ENCODE measurements at regions not wholly inside any gene's neighbourhood (a gene's known extent, or its start where the extent isn't known, plus 50 kb on each side); places are given as distances from the start of the nearest gene placed in this dataset.
"Not testable (repeated sequence)": the region's sequence is repeated elsewhere in the genome, so short reads cannot be mapped to it uniquely, and the experiment has no call there.

- no peak for TF ChIP-seq Cebpa-rat (IDR thresholded peaks at IDR 0.05)
- no peak overlapping the region for H3K9ac ChIP-seq
- peak overlapping the region in 9 of 11 experiments; percentile 3 to 86 (median 67); a peak in 15 of 22 replicates for H3K4me2 ChIP-seq
- H3K9me3 ChIP-seq (replicated peaks in 1 of 11): peaks cover 15 to 31% (median 22%) of the 10 kb centered on the region in 11 experiments
- peak overlapping the region in 7 of 10 experiments; percentile 6 to 37 (median 18); a peak in 7 of 20 replicates for H3K4me3 ChIP-seq
- H3K4me1 ChIP-seq: peaks cover 11 to 21% (median 19%) of the 10 kb centered on the region in 10 experiments
- H3K27me3 ChIP-seq: no peaks in the 10 kb centered on the region
- H3K36me3 ChIP-seq: peaks cover 0 to 7% (median 0%) of the 10 kb centered on the region in 11 experiments; a peak in 4 of 22 replicates
- H4K20me1 ChIP-seq: no peaks in the 10 kb centered on the region
- peak overlapping the region in 3 of 11 experiments; percentile 20 to 35 (median 34); a peak in 3 of 22 replicates for H3K27ac ChIP-seq
These were observed 293.7 kb downstream of the DNAJB9 start for GRCh38 chr7:108863227-108863848.

- H3K27me3 ChIP-seq: no peaks in the 10 kb centered on the region
- H3K4me2 ChIP-seq: peak overlapping the region in 8 of 11 experiments; percentile 16 to 41 (median 28); a peak in 12 of 22 replicates
- H4K20me1 ChIP-seq: no peaks in the 10 kb centered on the region
- H3K36me3 ChIP-seq: no peaks in the 10 kb centered on the region
- no peak for TF ChIP-seq Cebpa-rat (IDR thresholded peaks at IDR 0.05)
- H3K4me1 ChIP-seq: peaks cover 8 to 26% (median 21%) of the 10 kb centered on the region in 10 experiments
- no peak overlapping the region for H3K4me3 ChIP-seq
- H3K9me3 ChIP-seq (replicated peaks in 1 of 11): peaks cover 14 to 27% (median 19%) of the 10 kb centered on the region in 11 experiments
- H3K27ac ChIP-seq: no peak overlapping the region
- H3K9ac ChIP-seq: no peak overlapping the region
These were observed 299.4 kb downstream of the DNAJB9 start for GRCh38 chr7:108869070-108869469.

- no peak for TF ChIP-seq Cebpa-rat (IDR thresholded peaks at IDR 0.05)
These were observed 305.5 kb downstream of the DNAJB9 start for GRCh38 chr7:108875139-108875538.

GRCh38 chr7:108890862-108891261 is 321.2 kb downstream of the DNAJB9 start:
- Histone ChIP-seq H3K9ac (no peak overlapping the region), H3K27ac (no peak overlapping the region), H3K4me3 (no peak overlapping the region), H3K36me3 (no peaks in the 10 kb centered on the region), H3K9me3 (replicated peaks in 1 of 11) (peaks cover 0 to 9% (median 0%) of the 10 kb centered on the region in 11 experiments; a peak in 1 of 22 replicates), H3K27me3 (no peaks in the 10 kb centered on the region), H4K20me1 (no peaks in the 10 kb centered on the region), H3K4me2 (no peak overlapping the region), H3K4me1 (no peaks in the 10 kb centered on the region)
- TF ChIP-seq Cebpa-rat (IDR thresholded peaks at IDR 0.05): no peak

More at GRCh38 chr7:108875139-108875538, 305.5 kb downstream of the DNAJB9 start:
- Histone ChIP-seq H3K27ac (no peak overlapping the region), H3K9me3 (replicated peaks in 1 of 11) (peaks cover 25 to 46% (median 35%) of the 10 kb centered on the region in 11 experiments), H4K20me1 (no peaks in the 10 kb centered on the region), H3K4me2 (no peak overlapping the region), H3K9ac (no peak overlapping the region), H3K27me3 (no peaks in the 10 kb centered on the region), H3K36me3 (no peaks in the 10 kb centered on the region), H3K4me3 (no peak overlapping the region), H3K4me1 (peaks cover 0 to under 1% (median 0%) of the 10 kb centered on the region in 10 experiments; a peak in 1 of 20 replicates)

- TF ChIP-seq Cebpa-rat (IDR thresholded peaks at IDR 0.05): no peak
- Histone ChIP-seq H3K4me1 (no peaks in the 10 kb centered on the region), H3K4me2 (no peak overlapping the region), H3K9me3 (replicated peaks in 1 of 11) (no peaks in the 10 kb centered on the region), H3K4me3 (no peak overlapping the region), H3K9ac (no peak overlapping the region), H3K36me3 (no peaks in the 10 kb centered on the region), H3K27ac (no peak overlapping the region), H4K20me1 (no peaks in the 10 kb centered on the region), H3K27me3 (no peaks in the 10 kb centered on the region)
These were observed 338.8 kb downstream of the DNAJB9 start for GRCh38 chr7:108908456-108908855.

- Histone ChIP-seq H3K9me3 (replicated peaks in 1 of 11) (peaks cover 6 to 14% (median 12%) of the 10 kb centered on the region in 11 experiments; a peak in 17 of 22 replicates), H3K4me3 (no peak overlapping the region), H3K9ac (no peak overlapping the region), H3K4me1 (no peaks in the 10 kb centered on the region), H3K36me3 (no peaks in the 10 kb centered on the region), H4K20me1 (no peaks in the 10 kb centered on the region), H3K4me2 (no peak overlapping the region), H3K27ac (no peak overlapping the region), H3K27me3 (no peaks in the 10 kb centered on the region)
- TF ChIP-seq Cebpa-rat (IDR thresholded peaks at IDR 0.05): no peak
These were observed 341.3 kb downstream of the DNAJB9 start for GRCh38 chr7:108911016-108911415.

- Histone ChIP-seq H3K9me3 (replicated peaks in 1 of 11) (peaks cover 0 to 15% (median 6%) of the 10 kb centered on the region in 11 experiments; a peak in 8 of 22 replicates), H3K9ac (no peak overlapping the region), H4K20me1 (no peaks in the 10 kb centered on the region), H3K4me3 (no peak overlapping the region), H3K4me2 (no peak overlapping the region), H3K27me3 (no peaks in the 10 kb centered on the region), H3K4me1 (no peaks in the 10 kb centered on the region), H3K36me3 (no peaks in the 10 kb centered on the region), H3K27ac (no peak overlapping the region)
- no peak for TF ChIP-seq Cebpa-rat (IDR thresholded peaks at IDR 0.05)
These were observed 350.8 kb downstream of the DNAJB9 start for GRCh38 chr7:108920490-108920889.

- not testable (repeated sequence) for H3K4me3 ChIP-seq
These were observed 373.4 kb downstream of the DNAJB9 start for GRCh38 chr7:108943048-108943447.

GRCh38 chr7:108947526-108947925 is 377.9 kb downstream of the DNAJB9 start:
- peaks cover 9 to 13% (median 11%) of the 10 kb centered on the region in 11 experiments; a peak in 20 of 22 replicates for H3K9me3 ChIP-seq (replicated peaks in 1 of 11)
- no peaks in the 10 kb centered on the region for H3K4me1 ChIP-seq
- H3K4me2 ChIP-seq: no peak overlapping the region
- no peaks in the 10 kb centered on the region for H3K27me3 ChIP-seq
- no peak for TF ChIP-seq Cebpa-rat (IDR thresholded peaks at IDR 0.05)
- no peak overlapping the region for H3K9ac ChIP-seq
- no peak overlapping the region for H3K4me3 ChIP-seq
- no peaks in the 10 kb centered on the region for H3K36me3 ChIP-seq
- H4K20me1 ChIP-seq: no peaks in the 10 kb centered on the region
- H3K27ac ChIP-seq: no peak overlapping the region

More at GRCh38 chr7:108943048-108943447, 373.4 kb downstream of the DNAJB9 start:
- H3K4me2 ChIP-seq, H3K27me3 ChIP-seq, H3K27ac ChIP-seq, H3K36me3 ChIP-seq, H4K20me1 ChIP-seq, H3K4me1 ChIP-seq, H3K9ac ChIP-seq: not testable (repeated sequence)
- H3K9me3 ChIP-seq (replicated peaks in 1 of 11): peaks cover 9 to 13% (median 11%) of the 10 kb centered on the region in 11 experiments; a peak in 20 of 22 replicates

- TF ChIP-seq Cebpa-rat (IDR thresholded peaks at IDR 0.05): no peak
- H4K20me1 ChIP-seq: no peaks in the 10 kb centered on the region
- peaks cover 0 to 20% (median 8%) of the 10 kb centered on the region in 10 experiments; a peak in 11 of 20 replicates for H3K4me1 ChIP-seq
- H3K4me2 ChIP-seq: no peak overlapping the region
- H3K36me3 ChIP-seq: no peaks in the 10 kb centered on the region
- no peak overlapping the region for H3K4me3 ChIP-seq
- H3K9me3 ChIP-seq (replicated peaks in 1 of 11): no peaks in the 10 kb centered on the region
- no peak overlapping the region for H3K27ac ChIP-seq
- H3K9ac ChIP-seq: no peak overlapping the region
- no peaks in the 10 kb centered on the region for H3K27me3 ChIP-seq
These were observed 402.3 kb downstream of the DNAJB9 start for GRCh38 chr7:108972004-108972403.
